Stimulated activated CD8-positive, alpha-beta memory T cell treated with anti-CD3 and anti-CD28 coated beads, Interleukin-7, amount 100 ng/mL, for 4 hours (primary cell): ENCODE measurements at regions not wholly inside any gene's neighbourhood (a gene's known extent, or its start where the extent isn't known, plus 50 kb on each side); places are given as distances from the start of the nearest gene placed in this dataset.
"Not testable (repeated sequence)": the region's sequence is repeated elsewhere in the genome, so short reads cannot be mapped to it uniquely, and the experiment has no call there.

Source experiments
- DNase-seq, 2 donors: peaks; one replicate each; pipeline ENCODE4 v3.0.0-alpha.2; 2020; ENCODE audit warnings: low read depth in 2 of 2

DNA sequence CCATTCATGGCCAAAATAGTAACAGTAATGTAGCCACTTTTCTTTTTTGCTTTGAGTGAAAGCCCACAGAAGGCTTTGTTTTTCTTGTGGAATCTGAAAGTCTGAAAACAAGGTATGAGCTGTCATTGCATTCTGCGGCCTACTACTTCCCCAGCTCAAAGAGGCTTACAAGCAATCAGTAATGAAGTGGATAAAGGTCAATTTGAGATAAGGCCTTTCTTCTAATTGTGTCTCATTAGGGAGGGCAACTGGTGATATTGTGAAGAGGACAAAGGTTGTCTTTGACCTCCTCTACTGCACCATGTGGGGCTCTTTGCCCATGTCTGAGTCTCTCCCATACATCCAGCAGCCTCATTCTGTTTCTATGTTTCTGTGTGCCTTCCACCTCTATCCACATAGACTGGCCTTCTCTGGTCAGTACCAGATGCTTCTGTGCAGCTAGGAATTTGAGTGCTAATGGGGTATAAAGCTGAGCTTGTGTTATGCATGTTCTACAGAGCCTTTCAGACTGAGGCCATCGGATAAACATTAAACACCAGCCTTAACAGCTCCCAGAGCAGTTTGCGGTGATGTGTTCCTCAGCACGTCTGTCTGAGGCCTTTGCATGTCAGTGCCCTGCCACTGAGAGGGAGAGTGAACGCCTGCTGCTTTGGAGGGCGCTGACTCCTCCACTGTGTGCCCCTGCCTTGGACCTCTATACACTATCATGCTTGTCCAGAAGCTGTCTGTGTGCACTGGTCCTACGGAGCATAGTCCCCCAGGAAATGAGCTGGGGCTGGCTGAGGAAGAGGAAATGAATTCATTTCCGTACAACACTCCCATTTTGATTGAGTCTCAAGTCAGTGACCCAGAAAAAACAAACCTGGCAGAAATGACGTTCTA, 80.2 kb downstream of the SH2D1A start:
- no peak for DNase-seq

DNA sequence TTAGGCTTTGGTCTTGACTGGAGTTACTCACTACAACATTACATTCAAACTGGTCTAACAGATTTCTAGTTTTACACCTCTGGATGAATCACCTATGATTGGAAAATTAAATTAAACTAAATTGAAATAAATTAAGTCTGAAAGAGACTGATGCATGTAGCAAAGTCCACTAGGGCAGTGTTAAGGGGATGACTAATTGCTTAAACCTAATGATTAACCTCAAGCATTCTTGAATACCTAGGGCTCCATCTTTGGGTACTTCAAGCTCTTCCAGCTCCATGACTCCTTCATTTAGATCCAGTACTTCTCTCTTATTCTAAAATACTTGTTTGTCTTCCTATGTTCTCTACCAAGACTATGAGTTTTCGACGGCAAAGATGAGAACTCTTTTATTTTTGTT, 86.8 kb downstream of the SH2D1A start:
- no peak for DNase-seq

DNA sequence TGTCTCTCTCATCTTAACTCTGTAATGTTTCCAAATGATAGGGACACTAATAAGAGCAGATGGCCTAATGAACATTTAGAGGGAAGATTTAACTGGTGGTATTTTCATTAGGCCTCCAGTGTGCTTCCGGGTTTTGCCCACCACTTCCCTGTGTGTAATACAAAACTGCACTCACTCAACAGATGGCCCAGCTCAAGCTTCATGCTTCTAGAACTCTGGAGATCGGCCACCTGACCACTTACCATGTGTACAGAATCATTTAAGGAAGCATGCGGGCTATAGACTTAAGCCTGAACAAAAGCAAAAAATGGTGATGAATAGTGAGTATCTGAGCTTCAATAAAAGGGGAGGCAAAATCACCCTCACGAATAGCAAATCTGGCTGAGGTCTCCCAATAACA, 89.3 kb downstream of the SH2D1A start:
- DNase-seq, result no peak

DNA sequence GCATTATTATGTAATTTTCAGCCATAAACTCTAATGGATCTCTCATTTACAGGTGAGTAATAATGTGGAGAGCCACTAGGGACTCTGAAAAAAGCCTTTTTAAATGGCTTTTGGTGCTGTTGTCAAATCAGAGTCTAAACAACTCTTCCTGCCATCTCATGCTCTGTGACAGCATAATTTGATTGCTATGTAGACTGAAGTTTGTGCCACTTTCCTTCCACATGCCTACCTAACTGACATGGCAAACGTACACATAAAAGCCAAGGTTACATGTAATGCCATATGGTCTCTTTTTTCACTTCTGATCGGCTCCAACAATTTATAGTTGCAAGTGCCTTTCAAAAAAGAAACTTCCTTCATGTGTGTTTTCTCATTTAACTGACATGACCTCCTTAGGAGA, 94.3 kb downstream of the SH2D1A start:
- no peak for DNase-seq

DNA sequence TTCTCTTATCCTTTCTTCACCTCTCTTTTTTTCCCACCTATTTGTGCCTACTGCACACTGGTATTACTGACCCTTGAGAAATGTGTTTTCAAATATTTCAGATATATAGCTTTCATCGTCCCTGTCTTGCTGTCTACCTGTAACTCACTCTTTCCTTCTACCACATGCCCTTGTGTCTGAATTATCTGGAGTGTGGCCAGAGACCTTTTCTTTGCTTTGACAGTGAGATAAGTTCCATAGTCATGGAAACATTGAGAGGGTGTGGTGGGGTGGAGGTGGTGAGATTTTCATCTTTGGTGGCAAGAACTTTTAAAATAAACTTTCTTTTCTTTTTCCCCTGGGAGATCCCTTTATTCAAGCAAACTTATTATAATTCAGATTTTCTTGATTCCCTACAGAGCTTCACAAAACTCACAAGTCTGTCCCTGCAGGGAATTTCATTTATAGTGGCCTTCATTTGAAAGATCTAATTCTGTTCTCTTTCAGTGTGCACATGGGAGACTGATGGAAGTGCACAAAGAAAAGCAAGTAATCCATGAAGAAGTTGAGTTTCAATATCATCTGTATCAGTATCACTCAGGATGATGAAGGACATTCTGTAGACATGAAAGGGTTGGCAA, 95.7 kb downstream of the SH2D1A start:
- no peak for DNase-seq

DNA sequence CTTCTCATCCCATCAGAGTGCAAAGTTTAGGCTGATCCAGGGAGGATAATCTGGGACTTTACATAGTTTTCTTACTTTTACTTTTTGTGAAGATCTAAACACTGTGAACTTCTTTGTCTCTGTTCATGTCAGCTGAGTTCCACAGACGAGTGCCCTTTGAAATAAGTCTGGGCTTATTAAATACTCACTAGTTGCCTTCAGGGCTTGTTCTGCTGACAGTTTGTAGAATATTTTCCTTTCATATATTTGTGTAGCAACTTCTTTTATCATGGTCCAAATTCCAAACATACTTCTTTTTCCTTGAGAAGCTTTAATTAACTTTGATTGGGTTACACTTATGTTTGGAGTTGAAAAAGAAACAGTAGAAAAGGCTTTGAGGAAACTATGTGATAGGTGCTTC, 109.6 kb downstream of the SH2D1A start:
- no peak for DNase-seq

DNA sequence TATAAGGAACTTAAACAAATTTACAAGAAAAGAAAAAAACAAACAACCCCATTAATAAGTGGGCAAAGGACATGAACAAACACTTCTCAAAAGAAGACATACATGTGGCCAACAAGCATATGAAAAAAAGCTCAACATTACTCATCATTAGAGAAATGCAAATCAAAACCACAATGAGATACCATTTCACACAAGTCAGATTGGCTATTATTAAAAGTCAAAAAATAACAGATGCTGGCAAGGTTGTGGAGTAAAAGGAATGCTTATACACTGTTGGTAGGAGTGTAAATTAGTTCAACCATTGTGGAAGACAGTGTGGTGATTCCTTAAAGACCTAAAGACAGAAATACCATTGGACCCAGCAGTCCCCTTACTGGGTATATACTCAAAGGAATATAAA, 113.5 kb downstream of the SH2D1A start:
- DNase-seq, result not testable (repeated sequence)

DNA sequence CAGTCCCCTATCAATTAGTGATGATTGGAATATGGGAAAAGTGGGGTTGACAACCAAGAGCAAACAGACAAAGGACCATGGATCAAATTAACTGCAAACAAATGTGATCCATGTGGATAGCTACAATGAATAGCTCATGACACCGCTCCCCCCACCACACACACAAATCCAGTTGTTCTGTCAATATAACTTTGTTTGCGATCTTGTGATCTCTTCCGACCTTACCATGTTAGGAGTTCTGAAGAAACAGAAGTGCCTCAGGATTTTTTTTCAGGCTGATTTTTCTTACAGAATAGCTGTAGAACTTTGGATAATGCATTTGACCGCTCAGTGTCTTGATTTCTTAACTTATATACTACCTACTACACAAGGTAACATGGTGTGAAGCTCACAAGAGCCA, 116.6 kb downstream of the SH2D1A start:
- no peak for DNase-seq

DNA sequence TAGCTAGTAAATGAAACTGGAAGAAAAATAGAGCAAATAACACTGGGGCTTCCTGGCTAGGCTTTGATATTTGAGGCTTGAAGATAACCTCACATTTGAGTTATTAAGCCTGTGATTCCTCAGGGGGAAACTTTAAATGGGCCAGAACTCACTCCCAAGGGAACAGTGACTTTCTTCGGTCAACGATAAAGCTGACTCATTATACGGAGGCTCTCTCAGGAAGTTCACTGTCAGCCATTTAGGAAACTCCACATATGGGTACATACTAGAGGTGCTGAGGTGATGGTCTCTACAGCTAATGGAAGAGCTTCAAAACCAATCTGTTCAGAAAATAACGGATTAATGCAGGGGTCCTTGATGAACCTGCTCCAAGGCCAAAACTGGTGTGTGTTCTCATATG, 120.8 kb downstream of the SH2D1A start:
- no peak for DNase-seq

DNA sequence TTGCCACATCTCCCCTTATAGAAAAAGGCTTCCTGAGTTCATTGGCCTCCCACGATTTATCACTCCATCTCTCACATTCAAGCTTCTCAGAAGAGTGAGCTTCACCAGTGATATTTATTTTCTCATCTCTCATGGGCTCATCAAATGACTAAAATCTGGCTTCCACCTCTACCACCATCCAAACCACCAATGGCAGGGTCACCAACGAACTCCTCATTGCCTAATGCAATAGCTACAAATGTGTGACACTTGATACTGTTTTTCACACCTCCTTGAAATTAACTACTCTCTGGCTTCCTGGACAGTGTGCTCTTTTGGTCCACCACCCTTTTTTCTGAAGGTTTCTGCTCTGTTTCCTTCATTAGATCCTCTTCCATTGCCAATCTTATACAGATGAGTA, 129.0 kb downstream of the SH2D1A start:
- no peak for DNase-seq

DNA sequence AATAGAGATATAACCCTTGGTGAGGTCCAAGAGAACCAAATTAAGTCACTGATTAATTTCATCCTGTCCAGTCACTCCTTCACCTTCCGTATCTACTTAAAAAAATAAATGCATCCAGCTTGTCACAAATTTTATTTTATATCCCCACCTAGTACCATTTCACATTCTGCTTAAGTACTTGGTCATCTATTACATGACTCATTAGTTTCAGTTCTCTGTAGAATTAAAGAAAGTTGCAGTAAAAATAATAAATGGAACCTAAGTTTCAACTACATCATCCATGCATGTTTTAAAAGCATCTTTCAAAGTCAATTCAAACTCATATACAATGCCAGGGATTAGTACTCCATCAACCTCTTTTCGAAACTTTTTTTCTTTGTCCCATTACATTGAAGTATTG, 130.2 kb downstream of the SH2D1A start:
- no peak for DNase-seq

DNA sequence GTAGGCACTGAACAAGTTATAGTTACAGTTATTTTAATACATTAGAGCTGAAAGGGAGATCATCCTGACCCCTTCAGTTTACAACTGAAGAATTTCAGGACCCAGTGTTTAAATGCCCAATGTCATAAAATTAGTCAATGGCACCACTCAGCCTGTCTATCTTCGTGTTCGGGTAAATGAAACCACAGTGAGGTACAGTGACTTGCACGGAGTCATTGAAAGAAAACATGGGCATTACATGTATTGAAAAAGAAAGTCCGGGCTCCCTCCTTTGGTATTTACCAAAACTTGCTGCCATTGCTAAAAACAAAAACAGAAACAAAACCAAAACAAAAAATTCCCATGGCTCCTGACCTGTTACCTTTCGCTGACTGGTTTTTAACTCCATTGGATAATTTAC, 131.7 kb downstream of the SH2D1A start:
- DNase-seq, result no peak

DNA sequence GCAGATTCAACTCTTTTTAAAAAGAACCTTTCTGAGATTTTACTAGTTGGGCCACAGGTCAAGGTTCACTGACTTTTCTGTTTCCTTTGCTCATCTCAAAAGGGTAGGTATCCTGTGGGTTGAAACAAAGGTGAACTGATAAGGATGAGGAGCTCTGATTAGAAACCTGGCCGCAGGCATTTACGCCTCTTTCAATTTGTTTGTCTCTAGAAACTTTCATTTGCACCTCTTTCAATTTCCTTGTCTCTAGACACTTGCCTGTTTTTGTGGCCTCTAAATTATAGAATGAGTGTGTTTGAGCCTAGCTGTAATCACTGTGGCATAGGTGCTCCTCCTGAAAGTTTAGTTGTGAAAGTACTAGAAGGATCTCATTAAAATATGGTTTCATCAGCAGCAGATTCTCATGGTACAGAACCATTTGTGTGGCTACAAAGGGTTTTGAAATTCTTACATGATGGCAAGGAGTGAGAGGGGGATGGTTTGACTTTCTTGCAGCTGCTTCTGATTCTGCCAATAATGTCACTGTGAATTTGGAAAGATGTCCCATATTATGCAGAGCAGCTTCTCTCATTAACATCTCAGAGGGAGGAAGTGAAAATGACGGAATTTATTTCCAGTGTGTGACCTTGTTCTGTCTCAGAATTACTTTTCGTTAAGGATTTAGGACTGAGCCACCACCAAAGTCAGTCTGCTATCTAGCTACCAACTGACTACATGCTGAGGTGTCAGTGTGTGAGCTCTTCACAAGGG, 142.2 kb downstream of the SH2D1A start:
- no peak for DNase-seq

DNA sequence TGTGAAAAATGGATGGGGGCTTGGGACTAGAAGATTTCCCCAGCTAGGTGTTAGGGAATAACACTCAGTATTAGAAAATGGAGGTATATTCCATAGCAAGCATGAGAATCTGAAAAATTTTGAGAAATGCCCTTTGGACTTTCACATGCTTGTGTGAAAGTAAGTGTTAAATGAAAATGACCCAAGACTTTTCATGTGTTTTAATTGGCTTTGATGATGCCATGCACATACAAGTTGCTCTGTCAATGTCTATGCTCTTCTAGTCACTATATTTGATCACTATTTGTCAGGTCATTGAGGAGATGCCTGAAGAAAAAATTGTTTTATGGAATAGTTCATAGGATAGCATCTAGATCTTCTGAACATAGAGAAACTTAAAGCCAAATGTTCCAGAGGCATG, 147.6 kb downstream of the SH2D1A start:
- no peak for DNase-seq

DNA sequence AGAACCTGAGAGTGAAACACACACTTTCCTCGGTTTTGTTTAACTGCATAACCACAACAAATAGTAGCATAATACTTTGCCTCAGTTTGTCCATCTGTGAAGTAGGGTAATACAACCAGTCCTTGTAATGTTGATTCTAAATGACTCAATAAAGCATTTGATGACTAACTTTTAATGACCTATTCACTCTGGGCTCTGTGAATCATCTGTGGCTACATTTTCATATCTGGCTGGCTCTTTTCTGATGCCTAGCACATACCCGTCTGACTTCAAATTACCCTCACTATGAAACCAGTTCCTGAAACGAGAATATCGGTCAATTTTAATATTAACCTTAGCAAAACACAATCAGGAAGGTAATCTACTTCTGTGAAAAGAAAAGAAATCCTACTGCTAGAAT, 151.0 kb downstream of the SH2D1A start:
- no peak for DNase-seq

DNA sequence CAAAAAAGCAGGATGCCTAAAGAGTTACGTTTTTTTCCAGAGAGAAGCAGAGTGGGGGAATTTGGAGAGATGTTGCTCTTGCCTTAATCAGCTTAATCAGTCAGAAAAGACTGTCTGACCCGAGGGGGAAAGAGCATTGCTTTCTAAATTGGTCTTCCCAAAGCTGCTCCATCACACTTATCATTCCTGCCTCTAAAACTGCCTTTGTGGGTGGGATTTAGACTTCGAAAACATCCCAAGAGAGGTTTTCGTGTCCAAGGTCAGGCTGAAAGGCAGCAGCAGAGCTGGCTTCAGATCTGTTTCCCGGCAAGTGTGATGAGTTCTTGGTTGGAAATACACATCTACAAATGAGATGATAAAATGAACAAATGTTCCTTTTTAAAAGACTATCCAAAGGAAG, 155.2 kb downstream of the SH2D1A start:
- DNase-seq, result no peak

DNA sequence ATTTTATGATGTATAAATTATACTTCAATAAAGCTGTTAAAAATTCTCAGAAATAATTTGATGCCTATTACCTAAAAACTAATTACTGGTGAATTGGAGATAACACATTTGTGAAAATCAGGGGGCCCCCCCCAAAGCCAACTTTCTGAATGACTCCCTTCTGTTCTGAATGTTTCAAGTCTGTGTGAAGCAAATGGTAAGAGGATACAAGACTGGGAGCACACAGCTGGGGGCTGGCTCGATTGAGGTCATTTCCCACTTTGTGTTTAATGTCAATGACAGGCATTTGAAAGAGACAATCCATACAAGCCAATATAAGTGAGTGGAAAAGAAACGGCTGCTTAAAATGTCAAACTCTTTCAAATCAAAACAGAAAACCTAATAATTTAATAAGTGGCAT, 155.8 kb downstream of the SH2D1A start:
- no peak for DNase-seq

DNA sequence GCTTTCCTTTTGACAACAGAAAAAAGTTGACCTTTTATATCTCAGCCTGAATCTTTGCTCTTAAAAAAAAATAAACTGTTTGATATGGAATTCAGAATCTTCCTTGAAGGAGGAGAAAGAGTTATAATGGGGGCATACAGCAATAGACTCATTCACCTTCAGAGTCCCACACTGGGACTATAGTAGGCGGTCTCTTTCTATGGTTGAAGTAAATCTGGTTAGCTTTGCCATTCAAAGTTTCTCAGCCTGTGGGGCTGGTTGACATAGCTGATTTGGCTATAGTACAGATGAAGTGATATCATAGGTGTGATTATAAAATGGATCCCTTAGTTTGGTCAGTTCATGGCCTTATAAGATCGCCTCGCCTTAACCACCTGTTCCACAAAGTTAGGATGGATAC, 156.2 kb downstream of the SH2D1A start:
- no peak for DNase-seq

DNA sequence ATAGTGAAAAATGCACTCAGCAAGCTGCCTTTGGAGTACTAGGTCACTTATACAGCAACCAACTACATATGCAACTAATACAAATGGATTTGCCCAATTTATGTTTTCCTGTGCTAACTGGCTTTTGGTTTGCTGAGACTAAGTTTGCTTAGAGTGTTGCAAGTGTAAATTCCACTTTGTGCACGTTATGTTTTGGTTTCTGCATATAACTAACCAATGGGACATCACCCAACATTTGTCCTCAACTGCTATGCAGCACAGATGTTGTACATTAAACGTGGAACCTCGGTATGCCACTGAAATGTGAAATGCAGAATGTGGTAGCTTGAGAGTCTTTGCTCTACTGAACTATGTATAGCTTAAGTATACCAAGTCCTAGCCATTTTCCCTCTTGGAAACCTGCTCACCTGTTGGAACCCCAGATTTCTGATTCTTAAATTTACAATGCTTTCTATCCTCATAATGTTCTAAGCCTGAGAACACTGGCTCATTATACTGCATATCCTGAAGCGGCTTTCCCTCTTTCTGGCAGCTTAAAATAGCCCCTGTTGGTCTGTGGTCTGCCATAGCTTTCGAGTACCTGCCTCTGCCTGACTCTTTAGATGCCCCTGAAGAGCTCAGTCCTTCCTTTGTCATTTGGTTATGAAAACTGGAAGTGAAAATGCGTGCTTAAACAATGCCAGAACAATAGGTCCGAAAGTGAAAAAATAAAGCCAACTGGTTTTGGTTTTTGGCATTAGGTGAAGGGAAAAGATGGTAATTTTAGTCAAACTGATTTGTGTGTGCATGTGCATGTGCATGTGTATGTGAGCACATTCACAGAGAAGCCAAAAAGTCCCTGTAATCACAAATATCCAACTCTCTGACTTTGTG, 158.0 kb downstream of the SH2D1A start:
- DNase-seq, result no peak

DNA sequence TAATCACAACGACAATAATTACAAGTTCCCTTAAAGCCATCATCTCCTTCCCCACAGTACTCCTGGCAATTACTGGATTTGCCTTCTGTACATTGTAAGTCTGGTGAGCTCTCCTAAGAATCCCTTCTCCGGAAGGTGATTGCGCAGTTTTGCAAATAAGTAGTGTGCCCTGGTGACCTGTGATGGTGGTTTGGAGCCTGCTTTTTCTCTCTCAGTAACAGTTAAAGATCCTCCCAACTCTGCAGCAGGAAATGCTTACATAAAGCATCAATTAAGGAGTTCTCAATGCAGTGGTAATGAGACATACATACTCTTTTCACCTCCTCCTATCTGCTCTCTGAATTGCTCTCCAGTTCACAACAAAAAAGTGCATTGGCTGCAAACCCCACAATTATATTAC, 159.7 kb downstream of the SH2D1A start:
- DNase-seq, result no peak

DNA sequence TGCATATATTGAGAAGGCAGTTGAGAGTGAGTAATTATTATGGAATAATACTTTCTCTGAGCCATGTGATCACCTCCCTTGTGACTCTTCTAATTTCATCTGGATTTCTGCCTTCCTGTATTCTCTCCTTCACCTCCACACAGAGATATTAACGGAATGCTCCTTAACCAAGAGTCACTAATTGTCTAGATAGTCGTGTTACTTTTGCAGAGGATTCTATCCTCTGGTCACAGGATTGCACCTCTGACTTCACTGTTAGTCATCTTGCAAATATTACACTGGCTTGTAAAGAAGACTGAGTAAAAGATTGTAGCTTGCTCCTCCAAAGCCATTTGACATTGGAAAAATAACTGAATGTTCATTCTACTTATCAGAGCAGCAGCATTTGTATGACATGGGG, 160.9 kb downstream of the SH2D1A start:
- no peak for DNase-seq

DNA sequence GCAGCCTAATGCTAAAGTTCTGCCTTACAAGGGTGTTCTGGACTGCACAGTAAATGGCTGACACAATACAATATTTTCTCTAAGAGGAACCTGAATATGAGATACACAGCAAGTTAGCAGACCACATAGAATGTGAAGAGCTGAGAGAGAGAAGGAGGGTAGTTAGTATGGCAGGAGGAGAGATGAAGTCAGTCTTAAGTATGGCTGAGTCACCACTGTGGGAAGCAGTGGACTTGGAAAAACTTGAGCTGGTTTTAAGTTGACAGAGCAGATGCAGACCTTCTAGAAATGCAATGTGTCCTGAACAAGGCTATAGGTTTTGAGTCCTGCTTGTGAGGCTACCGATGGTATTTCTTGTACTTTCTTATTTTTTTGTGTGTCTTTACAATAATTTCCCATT, 172.5 kb downstream of the SH2D1A start:
- no peak for DNase-seq
